Gastroesophageal sphincter (tissue), 4 donors: ENCODE measurements at regions not wholly inside any gene's neighbourhood (a gene's known extent, or its start where the extent isn't known, plus 50 kb on each side); places are given as distances from the start of the nearest gene placed in this dataset.

Source experiments
- ATAC-seq: fragments of 150-250 bp; one replicate; pipeline ENCODE4 v1.9.1; 2016; ENCODE audit warnings: mild to moderate bottlenecking, moderate library complexity
- H3K27ac ChIP-seq, 4 donors: fragments of 200-600 bp; sonication (generic) in 3 of 4; 1 replicate in 3 of 4; 2 replicates in 1 of 4; pipeline ENCODE4 v1.5.1; 2016 to 2019
- H3K27me3 ChIP-seq: fragments of 200-600 bp; sonication (generic); one replicate; pipeline ENCODE4 v1.5.1; 2019
- H3K36me3 ChIP-seq, 2 donors: fragments of 200-600 bp; sonication (generic); one replicate each; pipeline ENCODE4 v1.5.1; 2019; ENCODE audit warnings: control low read depth in 1 of 2
- H3K4me1 ChIP-seq, 3 donors: fragments of 200-600 bp; sonication (generic); 1 replicate in 2 of 3; 2 replicates in 1 of 3; pipeline ENCODE4 v1.5.1; 2016 to 2019; ENCODE audit warnings: control low read depth in 2 of 3
- H3K4me3 ChIP-seq, 2 donors: fragments of 200-600 bp; sonication (generic); one replicate each; pipeline ENCODE4 v1.5.1; 2019; ENCODE audit warnings: mild to moderate bottlenecking in 1 of 2, moderate library complexity in 1 of 2
- H3K9me3 ChIP-seq, 3 donors: fragments of 200-600 bp; sonication (generic); one replicate each; pipeline ENCODE4 v1.5.1; 2017 to 2019; ENCODE audit warnings: control low read depth in 2 of 3
- CTCF ChIP-seq, 4 experiments: fragments of 200-600 bp in 2 of 4; fragments of 450-650 bp in 2 of 4; sonication (generic) in 1 of 4; IDR thresholded peaks; one replicate each; pipeline ENCODE4 v1.5.1; 2017 to 2019; ENCODE audit warnings: antibody characterized with exemption in 4 of 4, mild to moderate bottlenecking in 2 of 4, moderate library complexity in 2 of 4
- EP300 ChIP-seq: sonication (generic); formaldehyde crosslinking; IDR thresholded peaks from one replicate; pipeline ENCODE4 v1.6.1; 2017; ENCODE audit warnings: antibody characterized with exemption, mild to moderate bottlenecking
- POLR2A ChIP-seq, 2 donors: fragments of 450-650 bp; IDR thresholded peaks; one replicate each; pipeline ENCODE4 v1.6.1; 2017; ENCODE audit warnings: antibody characterized with exemption in 2 of 2, mild to moderate bottlenecking in 2 of 2, moderate library complexity in 1 of 2
- POLR2AphosphoS5 ChIP-seq: sonication (generic); formaldehyde crosslinking; IDR thresholded peaks from one replicate; pipeline ENCODE4 v1.6.1; 2017; ENCODE audit warnings: antibody characterized with exemption
- WGBS, 2 donors: methylation state at CpG; one replicate each; pipeline ENCODE4 v1.1.5; 2018; ENCODE audit warnings: low coverage in 1 of 2; 5-methylcytosine and 5-hydroxymethylcytosine counted together

GRCh38 chr4:180557348-180557747 is 1685.9 kb upstream of the TENM3 start:
- no peak overlapping the region for H3K4me3 ChIP-seq
- no peak for ATAC-seq
- no peaks in the 10 kb centered on the region for H3K36me3 ChIP-seq
- H3K9me3 ChIP-seq = no peaks in the 10 kb centered on the region
- H3K27ac ChIP-seq = no peak overlapping the region
- peaks cover 9% of the 10 kb centered on the region for H3K27me3 ChIP-seq
- no peaks in the 10 kb centered on the region for H3K4me1 ChIP-seq
- 75 to 94% methylated on average over 3 of the region's 3 CpGs for WGBS, 2 donors
- TF ChIP-seq POLR2A (IDR thresholded peaks at IDR 0.05) (no peak), EP300 (no peak), CTCF (IDR thresholded peaks at IDR 0.05) (no peak), POLR2AphosphoS5 (no peak)

GRCh38 chr4:180557950-180558349 is 1685.3 kb upstream of the TENM3 start:
- no peaks in the 10 kb centered on the region for H3K9me3 ChIP-seq
- peaks cover 9% of the 10 kb centered on the region for H3K27me3 ChIP-seq
- H3K27ac ChIP-seq = no peak overlapping the region
- H3K4me1 ChIP-seq = no peaks in the 10 kb centered on the region
- H3K36me3 ChIP-seq = no peaks in the 10 kb centered on the region
- WGBS, 2 donors = 64 to 65% methylated on average over 2 to 4 of the region's 4 CpGs
- no peak overlapping the region for H3K4me3 ChIP-seq
- TF ChIP-seq POLR2AphosphoS5 (no peak), EP300 (no peak), CTCF (IDR thresholded peaks at IDR 0.05) (no peak)
- ATAC-seq = no peak

GRCh38 chr4:180558427-180558826 is 1684.8 kb upstream of the TENM3 start:
- TF ChIP-seq CTCF (IDR thresholded peaks at IDR 0.05) (no peak), EP300 (no peak), POLR2A (IDR thresholded peaks at IDR 0.05) (no peak), POLR2AphosphoS5 (no peak)
- WGBS, 2 donors = 61 to 64% methylated on average over 7 of the region's 7 CpGs
- Histone ChIP-seq H3K4me1 (no peaks in the 10 kb centered on the region), H3K9me3 (no peaks in the 10 kb centered on the region), H3K27me3 (peaks cover 9% of the 10 kb centered on the region), H3K36me3 (no peaks in the 10 kb centered on the region), H3K27ac (no peak overlapping the region), H3K4me3 (no peak overlapping the region)
- ATAC-seq = no peak

GRCh38 chr4:180560896-180561295 is 1682.3 kb upstream of the TENM3 start:
- 27 to 71% methylated on average over 1 to 2 of the region's 2 CpGs for WGBS, 2 donors
- Histone ChIP-seq H3K36me3 (no peaks in the 10 kb centered on the region), H3K4me3 (no peak overlapping the region), H3K4me1 (no peaks in the 10 kb centered on the region), H3K27ac (no peak overlapping the region), H3K9me3 (no peaks in the 10 kb centered on the region), H3K27me3 (peaks cover 9% of the 10 kb centered on the region)
- TF ChIP-seq POLR2A (IDR thresholded peaks at IDR 0.05) (no peak), EP300 (no peak), CTCF (IDR thresholded peaks at IDR 0.05) (no peak), POLR2AphosphoS5 (no peak)
- no peak for ATAC-seq

- no peaks in the 10 kb centered on the region for H3K36me3 ChIP-seq
- H3K4me1 ChIP-seq = no peaks in the 10 kb centered on the region
- 8 to 36% methylated on average over 2 to 3 of the region's 3 CpGs for WGBS, 2 donors
- H3K27ac ChIP-seq = no peak overlapping the region
- no peak overlapping the region for H3K4me3 ChIP-seq
- H3K9me3 ChIP-seq = no peaks in the 10 kb centered on the region
- H3K27me3 ChIP-seq = no peaks in the 10 kb centered on the region
- TF ChIP-seq EP300 (no peak), POLR2A (IDR thresholded peaks at IDR 0.05) (no peak), POLR2AphosphoS5 (no peak), CTCF (IDR thresholded peaks at IDR 0.05) (no peak)
- no peak for ATAC-seq
Measured at GRCh38 chr4:180564026-180564425, 1679.2 kb upstream of the TENM3 start.
